ENCODE measurements at regions not wholly inside any gene's neighbourhood (a gene's known extent, or its start where the extent isn't known, plus 50 kb on each side); places are given as distances from the start of the nearest gene placed in this dataset.

- TF ChIP-seq CTCF (IDR thresholded peaks at IDR 0.05) (no peak), POLR2A (IDR thresholded peaks at IDR 0.05) (no peak)
These were observed 122.0 kb downstream of the SLC17A6 start for GRCh38 chr11:22460181-22460580.

Measured in esophagus squamous epithelium (tissue), 4 donors.